ENCODE measurements at regions not wholly inside any gene's neighbourhood (a gene's known extent, or its start where the extent isn't known, plus 50 kb on each side); places are given as distances from the start of the nearest gene placed in this dataset.

DNA sequence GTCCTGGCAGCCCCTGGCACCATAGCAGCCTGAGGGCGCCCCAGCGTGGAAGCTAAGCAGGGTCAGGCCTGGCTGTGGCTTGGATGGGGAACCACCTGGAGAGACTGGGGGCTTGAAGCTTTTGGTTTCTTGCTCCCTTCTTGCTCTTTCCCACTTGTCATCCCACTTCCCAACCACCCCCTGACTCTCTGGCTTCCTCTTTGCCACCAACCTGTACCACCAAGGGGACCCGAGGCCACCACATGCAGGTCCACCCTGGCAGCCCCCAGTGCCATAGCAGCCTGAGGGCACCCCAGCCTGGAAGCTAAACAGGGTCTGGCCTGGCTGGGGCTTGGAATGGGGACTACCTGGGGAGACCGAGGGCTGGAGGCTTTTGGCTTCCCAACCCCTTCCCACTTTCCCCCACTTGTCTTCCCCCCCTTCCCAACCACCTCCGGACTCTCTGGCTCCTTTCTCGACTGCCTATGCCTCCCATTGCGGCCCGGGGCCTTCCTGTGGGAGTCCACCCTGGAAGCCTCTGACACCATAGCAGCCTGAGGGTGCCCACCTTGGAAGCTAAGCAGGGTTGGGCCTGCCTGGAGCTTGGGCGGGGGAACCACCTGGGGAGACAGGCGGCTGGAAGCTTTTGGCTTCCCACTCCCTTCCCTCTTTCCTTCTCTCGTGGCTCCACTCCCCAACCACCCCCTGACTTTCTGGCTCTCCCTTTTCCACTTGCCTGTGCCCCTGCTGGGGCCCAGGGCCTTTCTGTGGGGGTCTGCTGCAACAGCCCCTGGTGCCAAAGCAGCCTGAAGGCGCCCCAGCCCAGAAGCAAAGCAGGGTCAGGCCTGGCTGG is 2294.4 kb downstream of the TP53TG3F start:
- no peak for TF ChIP-seq POLR2AphosphoS5 (IDR thresholded peaks at IDR 0.05; ENCODE audit: low read depth)
- TF ChIP-seq, protein P1, sequence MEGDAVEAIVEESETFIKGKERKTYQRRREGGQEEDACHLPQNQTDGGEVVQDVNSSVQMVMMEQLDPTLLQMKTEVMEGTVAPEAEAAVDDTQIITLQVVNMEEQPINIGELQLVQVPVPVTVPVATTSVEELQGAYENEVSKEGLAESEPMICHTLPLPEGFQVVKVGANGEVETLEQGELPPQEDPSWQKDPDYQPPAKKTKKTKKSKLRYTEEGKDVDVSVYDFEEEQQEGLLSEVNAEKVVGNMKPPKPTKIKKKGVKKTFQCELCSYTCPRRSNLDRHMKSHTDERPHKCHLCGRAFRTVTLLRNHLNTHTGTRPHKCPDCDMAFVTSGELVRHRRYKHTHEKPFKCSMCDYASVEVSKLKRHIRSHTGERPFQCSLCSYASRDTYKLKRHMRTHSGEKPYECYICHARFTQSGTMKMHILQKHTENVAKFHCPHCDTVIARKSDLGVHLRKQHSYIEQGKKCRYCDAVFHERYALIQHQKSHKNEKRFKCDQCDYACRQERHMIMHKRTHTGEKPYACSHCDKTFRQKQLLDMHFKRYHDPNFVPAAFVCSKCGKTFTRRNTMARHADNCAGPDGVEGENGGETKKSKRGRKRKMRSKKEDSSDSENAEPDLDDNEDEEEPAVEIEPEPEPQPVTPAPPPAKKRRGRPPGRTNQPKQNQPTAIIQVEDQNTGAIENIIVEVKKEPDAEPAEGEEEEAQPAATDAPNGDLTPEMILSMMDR (IDR thresholded peaks at IDR 0.05; ENCODE audit: insufficient read depth, low read length): no peak
